ENCODE measurements at regions not wholly inside any gene's neighbourhood (a gene's known extent, or its start where the extent isn't known, plus 50 kb on each side); places are given as distances from the start of the nearest gene placed in this dataset.
"Not testable (repeated sequence)": the region's sequence is repeated elsewhere in the genome, so short reads cannot be mapped to it uniquely, and the experiment has no call there.

DNA sequence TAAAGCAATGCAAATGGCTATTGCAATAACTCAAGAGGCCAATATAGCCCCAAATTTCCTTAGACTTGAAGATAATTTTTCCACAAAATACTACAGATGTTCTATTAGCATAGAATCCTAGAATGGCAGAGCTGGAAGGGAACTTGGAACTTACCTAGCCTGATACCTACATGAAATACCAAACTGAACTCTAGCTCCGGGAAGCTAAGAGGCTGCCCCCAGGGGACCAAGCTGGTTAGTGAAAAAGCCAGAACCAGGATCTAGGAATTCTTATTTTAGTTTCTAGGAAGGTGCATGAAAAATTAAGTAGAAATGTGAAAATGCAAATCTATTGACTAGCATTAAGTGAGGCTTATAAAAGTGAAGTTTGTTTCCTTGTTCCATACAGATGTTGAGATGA lies 256.0 kb upstream of the CBLB start:
- DNase-seq = no peak

DNA sequence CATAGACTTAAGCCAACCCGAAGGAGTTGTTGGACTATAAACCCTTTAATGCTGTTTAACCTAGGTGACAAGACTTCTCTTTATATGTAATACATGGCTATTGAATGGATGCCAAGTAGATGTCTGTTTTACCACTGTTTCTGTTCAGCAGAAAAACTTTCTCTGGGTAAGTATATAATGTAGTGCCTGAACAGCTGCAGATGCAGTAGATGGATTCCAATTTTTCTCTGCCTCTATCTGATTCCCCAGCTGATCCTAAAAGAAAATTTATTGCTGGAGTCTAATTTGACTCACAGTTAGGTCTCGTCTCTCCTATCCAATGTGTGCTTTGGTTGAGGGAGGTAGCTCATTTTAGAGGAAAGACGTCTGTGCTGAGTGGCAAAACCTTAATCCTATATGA lies 256.5 kb upstream of the CBLB start:
- DNase-seq = no peak

DNA sequence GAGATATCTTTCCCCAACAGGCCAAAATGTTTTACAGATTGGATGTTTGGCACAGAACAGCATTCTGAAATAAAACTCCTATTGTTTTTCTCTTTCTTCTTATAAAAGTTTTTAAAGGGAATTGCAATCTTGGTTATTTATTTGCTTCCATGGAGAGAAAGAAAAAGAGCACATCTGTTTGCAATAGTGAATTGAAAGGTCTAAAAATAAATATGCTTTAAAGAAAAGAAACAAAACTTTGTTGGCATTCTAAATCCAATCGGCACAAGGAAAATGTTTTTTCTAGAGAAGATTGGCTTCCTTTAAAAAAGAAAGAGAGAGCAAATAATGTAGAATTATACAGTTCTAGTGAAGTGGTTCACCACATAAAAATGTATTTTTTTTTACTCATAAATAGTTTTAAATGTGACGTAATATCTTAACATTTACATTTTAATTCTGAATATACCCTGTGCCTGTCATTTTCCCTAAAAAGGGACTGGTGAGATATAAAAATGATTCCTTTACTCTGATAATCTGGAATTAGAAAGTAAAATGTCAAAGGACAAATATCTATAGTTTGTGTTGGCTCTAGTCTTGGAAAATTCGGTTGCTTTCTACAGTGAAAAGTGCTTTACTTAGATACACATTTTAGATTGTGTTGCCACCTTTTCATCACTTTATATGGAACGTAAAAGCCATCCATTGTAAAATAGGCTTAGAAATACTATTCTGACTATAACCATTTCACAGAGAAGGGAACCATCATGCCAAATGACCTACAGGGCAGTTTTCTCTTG lies 257.4 kb upstream of the CBLB start:
- DNase-seq = no peak

DNA sequence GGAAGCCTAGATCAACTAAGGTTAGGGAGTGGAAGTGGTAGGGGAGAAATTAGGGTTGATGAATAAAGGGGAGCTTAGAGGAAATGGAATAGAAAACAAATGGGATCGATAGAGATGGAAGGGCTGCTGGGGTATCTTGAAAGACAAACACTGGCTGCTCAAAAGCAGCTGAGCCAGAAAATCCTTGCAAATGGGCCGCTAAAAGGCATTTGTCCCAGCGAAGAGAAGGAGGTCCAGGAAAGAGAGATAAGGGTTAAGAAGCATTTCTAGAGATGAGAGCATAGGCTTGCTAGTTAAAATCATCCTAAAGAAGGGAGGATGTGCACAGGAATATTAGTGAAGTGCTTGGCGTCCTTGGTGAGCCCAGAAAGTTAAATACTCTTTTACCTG lies 258.0 kb upstream of the CBLB start:
- DNase-seq = no peak

DNA sequence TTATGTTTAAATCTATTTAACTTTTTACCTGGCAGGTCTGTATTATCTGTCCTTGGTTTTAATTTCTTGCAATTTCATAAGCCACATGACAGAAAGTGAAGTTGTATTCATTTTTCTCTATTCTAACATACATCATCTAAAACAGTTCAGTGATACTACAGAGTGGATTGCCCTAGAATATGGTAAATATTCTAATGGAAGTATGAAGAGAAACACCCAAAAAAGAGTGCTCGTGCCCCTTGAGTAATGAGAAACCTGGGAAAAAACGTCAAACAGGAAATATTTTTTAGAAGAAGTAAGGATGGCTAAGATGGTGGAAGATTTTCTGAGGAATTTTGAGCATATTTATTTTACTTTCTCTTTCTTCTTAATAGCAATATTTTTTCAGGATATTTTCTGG lies 261.1 kb upstream of the CBLB start:
- DNase-seq = no peak

DNA sequence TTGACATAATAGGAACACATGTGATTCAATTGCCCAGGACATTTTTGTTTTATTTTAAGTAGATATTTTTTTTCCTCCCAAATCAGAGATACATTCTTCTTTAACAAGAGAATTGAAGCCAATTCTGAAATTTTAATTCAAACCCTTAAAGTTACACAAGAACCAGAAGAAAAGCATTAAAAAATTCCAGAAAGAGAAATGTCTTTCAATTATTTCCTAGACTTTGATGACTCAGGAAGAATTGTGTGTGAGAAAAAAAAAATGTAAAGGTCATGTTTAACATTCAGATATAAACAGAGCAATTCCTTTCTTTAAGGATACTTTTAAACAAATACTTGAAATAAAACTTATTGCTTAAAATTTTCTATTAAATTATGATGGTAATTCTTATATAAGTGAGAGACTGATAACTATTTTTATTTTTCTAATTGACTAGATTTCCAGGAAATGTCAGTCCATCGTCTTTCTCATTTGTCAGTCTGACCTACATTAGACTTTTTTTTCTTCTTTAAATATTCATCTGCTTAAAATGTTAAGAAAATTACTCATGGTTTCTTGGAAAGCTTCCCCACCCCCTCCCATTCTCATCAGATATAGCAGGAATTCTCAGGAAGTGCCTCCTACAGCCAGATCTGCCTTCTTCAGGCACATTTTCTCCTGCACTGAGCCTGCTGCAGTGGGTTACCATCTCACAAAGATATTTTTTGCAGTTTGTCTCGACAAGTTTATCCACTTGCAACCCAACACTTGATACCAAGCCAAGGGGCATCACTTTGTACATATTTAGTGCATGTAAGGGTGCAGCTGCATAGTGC lies 261.8 kb upstream of the CBLB start:
- no peak for DNase-seq

DNA sequence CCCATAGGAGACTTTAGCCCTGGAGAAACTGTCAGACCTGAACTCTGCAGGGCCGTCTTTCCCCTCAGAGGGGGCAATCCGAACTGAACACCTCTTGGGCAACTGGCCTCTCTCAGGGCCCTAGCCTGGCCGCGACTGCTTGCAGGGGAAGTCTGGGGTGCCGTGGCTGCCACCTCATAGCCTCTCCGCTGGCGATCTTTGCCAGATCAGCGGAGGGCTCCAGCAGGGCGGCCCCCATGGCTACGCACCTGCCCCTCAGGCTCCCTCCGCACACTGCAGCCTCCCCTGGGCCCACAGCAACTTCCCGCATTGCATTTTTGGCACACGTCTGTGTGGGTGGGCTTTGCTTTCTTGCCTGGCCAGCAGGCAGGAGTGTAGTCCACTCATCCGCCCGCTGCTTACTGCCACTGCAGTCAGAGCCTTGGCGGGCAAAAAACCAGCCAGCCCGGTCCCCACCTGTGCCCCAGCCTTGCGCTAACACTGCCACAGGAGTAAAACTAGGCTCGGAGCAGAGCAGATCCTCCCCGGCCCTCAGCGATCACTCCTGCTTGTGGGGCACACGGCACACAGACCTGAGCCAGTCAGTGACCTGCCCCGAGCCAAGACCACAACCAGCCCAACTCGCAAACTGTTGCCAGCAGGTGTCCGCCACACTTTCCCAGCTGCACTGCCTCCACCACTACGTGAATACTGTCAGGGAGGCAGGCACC lies 266.8 kb upstream of the CBLB start:
- no peak for DNase-seq

DNA sequence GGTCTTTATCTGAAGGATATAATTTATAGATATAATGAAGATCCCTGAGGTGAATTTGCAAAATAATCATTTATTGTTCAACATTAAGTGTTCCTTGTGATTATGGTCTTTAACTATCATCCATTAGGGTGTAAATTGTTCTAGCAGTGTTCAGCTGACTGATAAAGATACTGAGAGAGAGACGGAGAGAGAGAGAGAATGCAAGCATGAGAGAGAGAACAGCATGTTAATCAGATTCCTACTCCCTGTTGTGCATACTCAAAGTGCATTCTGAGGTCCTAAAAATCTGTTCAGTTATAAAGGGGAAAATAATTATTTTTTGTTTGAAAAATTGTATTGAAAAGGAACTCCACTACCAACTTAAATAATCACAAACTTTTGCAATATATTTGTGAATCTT lies 271.0 kb upstream of the CBLB start:
- DNase-seq = no peak

DNA sequence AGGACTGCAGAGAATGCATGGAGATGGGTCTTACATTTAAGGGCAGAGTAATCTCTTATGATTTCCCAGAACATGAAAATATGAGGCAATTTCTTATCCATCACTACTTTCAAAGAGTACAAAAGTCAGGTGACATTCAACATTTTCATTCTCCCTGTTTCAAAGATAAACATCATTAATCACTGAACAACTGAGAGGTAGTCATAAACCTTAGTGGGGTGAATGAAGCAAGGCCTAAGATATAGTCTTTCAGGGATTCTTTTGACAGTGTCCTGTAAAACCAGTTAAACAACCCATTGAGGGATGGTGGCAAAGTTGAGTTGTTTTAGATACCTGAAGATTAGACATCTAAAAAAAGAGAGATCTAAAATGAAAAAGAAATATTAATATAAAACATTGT lies 271.6 kb upstream of the CBLB start:
- DNase-seq = no peak

DNA sequence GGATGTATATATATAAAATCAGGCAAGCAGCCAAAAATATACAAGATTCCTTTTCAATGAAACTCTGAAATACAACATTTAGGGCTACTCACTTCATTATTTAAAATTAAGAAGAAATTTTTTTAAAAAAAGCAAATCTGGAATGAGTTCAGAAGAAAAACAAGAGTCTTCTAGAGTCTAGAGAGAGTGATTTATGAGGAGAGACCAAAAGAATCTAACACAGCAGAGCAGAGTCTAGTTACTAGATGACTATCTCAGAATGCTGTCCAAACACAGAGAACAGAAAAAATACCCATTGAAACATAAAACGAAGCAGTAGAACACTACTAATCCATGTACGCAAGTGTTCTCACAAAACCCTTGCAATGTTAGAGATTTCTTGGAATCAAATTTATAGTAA lies 275.2 kb upstream of the CBLB start:
- no peak for DNase-seq

DNA sequence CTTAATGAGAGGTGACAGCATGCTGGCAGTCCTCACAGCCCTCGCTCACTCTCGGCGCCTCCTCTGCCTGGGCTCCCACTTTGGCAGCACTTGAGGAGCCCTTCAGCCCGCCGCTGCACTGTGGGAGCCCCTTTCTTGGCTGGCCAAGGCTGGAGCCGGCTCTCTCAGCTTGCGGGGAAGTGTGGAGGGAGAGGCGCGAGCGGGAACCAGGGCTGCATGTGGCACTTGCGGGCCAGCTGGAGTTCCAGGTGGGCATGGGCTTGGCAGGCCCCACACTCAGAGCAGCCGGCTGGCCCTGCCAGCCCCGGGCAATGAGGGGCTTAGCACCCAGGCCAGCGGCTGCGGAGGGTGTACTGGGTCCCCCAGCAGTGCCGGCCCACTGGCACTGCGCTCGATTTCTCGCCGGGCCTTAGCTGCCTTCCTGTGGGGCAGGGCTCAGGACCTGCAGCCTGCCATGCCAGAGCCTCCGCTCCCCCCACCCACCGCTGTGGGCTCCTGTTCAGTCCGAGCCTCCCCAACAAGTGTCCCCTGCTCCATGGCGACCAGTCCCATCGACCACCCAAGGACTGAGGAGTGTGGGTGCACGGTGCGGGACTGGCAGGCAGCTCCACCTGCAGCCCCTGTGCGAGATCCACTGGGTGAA lies 279.7 kb upstream of the CBLB start:
- DNase-seq = not testable (repeated sequence)

DNA sequence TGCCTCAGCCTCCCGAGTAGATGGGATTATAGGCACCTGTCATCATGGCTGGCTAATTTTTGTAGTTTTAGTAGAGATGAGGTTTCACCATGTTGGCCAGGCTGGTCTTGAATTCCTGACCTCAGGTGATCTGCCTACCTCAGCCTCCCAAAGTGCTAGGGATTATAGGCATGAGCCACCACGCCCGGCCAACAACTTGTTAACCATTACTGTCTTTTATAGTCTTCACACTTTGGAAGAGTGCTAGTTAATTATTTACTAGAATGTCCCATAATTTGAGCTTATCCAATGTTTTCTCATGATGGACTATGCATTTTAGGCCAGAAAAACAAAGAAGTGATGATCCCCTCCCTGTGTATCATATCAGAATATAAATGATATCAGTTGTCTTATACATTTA lies 288.6 kb upstream of the CBLB start:
- DNase-seq = no peak

DNA sequence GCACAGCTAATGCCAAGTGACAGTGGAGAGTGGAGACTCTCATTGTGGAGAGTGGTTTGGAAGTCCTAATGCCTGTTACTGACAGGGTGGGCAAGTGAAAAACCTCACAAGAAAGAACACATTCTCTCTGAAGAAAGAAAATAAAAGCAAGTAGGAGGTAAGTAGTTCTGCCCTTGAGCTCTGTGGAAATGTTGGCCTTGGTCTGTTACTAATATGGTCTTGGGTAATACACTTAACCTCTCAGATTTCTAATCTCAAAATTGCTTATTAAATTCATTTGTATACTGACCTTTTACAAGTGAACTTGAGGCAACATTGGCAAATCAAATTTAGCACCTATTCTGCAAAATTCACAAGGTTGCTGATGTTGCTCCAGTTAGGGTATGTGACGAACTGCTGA lies 291.6 kb upstream of the CBLB start:
- DNase-seq = no peak

DNA sequence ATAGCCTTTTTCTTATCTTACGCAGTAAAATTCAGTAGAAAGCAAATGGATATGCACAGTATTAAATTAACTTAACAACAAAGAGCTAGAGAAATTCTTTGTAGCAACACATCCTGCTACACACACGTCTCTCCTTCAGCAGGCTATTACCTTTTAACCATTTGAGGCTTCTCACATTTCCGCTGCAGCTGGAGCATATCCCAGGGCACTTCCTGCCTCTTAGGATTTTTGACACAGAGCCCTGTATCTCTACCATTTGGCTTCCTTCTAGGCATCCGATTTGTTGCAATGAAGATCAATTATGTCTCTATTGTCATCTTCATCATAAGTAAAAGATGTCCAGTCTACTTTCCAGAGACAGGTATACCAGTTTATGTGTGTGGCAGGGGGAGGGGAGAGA lies 292.4 kb upstream of the CBLB start:
- DNase-seq = no peak

DNA sequence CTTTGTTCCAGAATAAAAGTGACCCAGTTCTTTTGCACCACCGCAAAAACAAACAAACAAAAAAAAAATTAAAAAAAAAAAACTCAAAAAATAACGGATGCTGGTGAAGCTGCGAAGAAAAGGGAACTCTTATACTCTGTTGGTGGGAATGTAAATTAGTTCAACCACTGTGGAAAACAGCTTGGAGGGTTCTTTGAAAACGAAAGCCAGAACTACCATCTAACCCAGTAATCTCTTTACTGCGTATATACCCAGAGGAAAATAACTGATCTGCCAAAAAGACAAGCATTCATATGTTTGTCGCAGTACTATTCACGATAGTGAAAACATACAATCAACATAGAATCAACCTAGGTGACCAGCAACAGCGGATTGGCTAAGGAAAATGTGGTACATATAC lies 298.9 kb upstream of the CBLB start:
- DNase-seq = no peak

DNA sequence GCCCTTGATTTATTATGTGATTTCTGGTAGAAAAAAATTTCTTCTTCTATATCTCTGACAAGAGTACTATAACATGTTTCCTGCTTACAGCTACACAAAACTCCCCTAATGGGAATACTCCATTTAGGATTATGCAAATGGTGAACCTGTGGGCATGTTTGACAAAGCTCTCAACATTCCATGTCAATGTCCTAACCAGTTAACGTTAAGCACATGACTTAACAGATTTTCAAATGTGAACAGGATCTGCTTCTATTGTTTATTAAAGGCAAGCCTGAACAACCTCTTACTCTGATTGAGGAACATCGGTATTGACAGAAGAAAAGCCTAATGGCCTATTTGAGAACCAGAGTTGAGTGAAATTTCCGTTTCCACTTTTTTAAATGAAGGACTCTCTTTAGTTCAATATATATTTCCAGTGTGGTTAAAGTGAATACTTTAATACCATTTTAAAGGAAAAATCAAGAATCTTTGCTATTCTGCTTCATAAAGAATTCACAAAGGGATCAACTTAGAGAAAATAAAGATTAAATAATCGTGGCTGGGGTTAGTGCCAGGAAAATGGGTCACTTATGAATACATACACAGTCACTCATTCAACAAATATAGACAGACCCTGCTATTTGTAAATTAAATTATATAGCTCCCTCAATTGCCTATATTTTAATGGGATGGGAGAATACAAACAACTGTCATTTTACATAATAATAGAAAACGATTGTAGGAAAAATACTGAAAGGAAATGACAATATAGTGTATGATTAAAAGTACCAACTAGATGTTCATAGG lies 300.3 kb upstream of the CBLB start:
- DNase-seq = no peak

DNA sequence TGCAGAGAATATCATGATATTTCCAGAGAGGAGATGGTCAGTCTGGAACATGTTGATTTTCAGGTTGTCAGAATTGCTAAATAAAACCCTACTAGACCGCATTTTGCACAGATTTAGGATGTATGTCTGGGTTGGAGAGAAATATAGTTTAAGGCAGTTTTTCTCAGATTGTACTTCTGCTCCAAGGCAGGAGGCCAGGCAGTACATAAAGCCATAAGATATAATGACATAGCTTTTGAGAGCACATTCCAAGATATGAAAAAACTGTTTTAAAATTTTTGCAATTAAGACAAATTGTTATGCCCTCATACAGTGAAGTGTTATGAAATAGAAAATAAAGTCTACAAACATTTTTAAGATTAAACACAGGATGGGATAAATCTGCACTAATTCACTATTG lies 301.8 kb upstream of the CBLB start:
- no peak for DNase-seq

DNA sequence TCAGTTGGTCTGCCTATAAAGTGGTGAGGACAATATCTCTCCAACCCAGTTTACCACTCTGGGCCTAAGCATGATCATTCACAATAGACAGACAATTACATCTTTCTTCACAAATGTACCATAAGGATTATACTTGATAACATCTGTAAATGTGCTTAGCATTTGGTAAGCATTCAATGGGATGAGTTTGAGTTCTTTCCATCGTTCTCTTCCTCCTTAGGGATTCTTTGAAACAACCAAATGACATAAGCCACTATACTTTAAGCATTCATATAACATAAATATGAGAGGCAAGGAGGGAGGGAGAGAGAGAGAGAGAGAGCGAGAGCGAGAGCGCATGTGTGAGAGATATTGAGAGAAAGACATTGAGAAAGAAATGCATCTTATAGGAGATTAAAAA lies 303.3 kb upstream of the CBLB start:
- DNase-seq = no peak

DNA sequence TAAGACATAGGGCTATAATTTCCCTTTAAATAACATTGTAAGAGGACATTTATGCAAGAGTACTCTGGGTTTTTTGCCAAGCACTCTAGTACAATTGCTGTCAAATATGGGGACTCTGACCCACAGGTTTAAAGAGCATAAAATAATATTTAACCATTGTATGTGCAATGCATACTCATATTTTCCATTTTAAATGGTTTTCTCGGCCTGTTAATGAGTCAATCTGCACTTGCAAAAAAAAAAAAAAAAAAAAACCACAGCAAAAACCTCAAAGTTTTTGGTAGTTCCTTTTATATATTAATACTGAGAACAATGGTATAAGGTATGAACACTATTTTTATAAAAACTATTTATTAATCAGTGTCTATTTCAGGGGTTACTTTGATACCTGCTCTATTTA lies 304.0 kb upstream of the CBLB start:
- DNase-seq = no peak

DNA sequence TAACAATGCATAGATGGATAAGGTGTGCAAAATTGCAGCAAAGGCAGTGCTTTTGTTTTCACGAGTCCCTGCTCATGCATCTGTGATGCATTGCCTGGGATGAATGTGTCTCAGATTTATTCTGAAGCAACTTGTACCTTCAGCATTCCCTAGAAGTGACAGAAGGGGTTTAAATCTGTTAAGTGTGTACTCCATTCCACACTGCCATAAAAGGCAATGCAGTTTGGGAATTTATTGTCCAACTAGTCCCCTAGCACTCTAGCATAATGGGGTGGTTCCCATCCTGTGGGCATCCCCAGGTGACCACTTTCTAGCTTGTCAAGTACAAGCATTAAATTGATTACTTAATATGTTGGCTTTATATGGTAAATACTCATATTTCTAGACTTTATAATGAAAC lies 306.5 kb upstream of the CBLB start:
- no peak for DNase-seq

DNA sequence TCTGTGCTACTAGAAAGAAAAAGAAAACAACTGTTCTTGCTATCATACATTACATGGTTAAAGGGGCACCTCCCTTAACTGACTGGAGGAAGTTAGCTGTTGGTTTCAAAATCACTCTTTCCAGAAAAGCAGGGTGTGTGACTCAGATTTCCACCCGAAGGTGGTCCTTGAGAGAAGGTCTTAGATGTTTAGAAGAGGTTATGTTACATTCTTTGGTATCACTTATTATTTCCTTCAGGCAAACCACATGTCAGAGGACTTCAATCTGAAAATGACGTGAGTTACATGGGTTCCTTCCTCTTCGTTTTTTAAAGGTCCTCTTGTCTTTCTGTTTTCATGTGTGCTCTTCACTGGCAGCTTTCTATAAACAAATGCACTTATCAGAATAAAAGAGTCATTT lies 307.9 kb upstream of the CBLB start:
- peak; percentile 7 to 12 for DNase-seq

DNA sequence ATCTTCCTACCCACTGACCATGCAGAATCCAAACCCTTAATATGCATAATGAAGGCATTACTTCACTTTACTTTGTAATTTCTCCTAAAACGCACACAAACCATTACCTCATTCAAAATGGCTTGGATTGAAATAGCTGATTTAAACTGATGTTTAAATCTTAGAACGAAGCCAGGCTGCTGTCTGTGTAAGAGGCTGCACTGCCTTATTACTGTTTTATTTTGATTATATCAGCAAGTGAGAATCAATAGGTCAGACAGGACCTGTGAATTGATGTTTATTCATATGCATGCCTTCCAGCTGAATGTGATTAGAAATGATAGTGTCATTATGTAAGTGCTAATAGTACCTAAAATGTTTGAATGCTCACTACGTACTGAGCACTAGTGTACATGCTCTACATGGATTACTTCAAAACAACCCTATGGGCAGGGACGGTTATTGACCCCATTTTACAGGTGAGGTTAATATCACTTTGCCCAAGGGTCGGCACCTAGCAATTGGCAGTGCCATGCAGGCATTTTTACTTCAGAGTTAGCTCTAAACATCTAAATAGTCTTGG lies 314.2 kb upstream of the CBLB start:
- no peak for DNase-seq
